Mesodermal cell (in vitro differentiated cells): ENCODE measurements at regions not wholly inside any gene's neighbourhood (a gene's known extent, or its start where the extent isn't known, plus 50 kb on each side); places are given as distances from the start of the nearest gene placed in this dataset.
"Not testable (repeated sequence)": the region's sequence is repeated elsewhere in the genome, so short reads cannot be mapped to it uniquely, and the experiment has no call there.

Experiments
- H3K27ac ChIP-seq: 2 replicates; pipeline ENCODE4 v1.7.0; 2013; ENCODE audit warnings: mild to moderate bottlenecking, low read depth, low read length, moderate library complexity; ENCODE audit not compliant: severe bottlenecking
- H3K36me3 ChIP-seq: 2 replicates; pipeline ENCODE4 v1.7.1; 2013; ENCODE audit warnings: mild to moderate bottlenecking, low read length, moderate library complexity; ENCODE audit not compliant: control insufficient read depth, insufficient read depth
- H3K4me1 ChIP-seq: one replicate; pipeline ENCODE4 v1.7.1; 2013; ENCODE audit warnings: mild to moderate bottlenecking, low read length; ENCODE audit not compliant: insufficient read depth, control insufficient read depth, poor library complexity, severe bottlenecking
- H3K4me3 ChIP-seq: 2 replicates; pipeline ENCODE4 v1.7.0; 2013; ENCODE audit warnings: low read length, control low read depth, mild to moderate bottlenecking; ENCODE audit not compliant: insufficient read depth, poor library complexity, severe bottlenecking; ENCODE audit errors: extremely low read depth
- H3K9me3 ChIP-seq: 2 replicates; pipeline ENCODE4 v1.7.1; 2013; ENCODE audit warnings: mild to moderate bottlenecking, low read length, moderate library complexity; ENCODE audit not compliant: control insufficient read depth
- WGBS, 2 experiments: methylation state at CpG; one replicate each; pipeline ENCODE4 v1.1.5; 2013; ENCODE audit warnings: missing lambda C conversion rate in 2 of 2; ENCODE audit not compliant: insufficient coverage in 2 of 2; 5-methylcytosine and 5-hydroxymethylcytosine counted together

- peak overlapping the region; percentile 93 for H3K27ac ChIP-seq
- H3K4me3 ChIP-seq, H3K36me3 ChIP-seq, H3K9me3 ChIP-seq: not testable (repeated sequence)
- peaks cover 21% of the 10 kb centered on the region for H3K4me1 ChIP-seq
- 93 to 96% methylated on average over 5 to 7 of the region's 7 CpGs for WGBS, 2 experiments
Measured at GRCh38 chr20:52032304-52032683, 159.3 kb downstream of the ZFP64 start.

GRCh38 chr20:52031563-52032303 lies 159.8 kb downstream of the ZFP64 start:
- peaks cover 21% of the 10 kb centered on the region for H3K4me1 ChIP-seq
- 65 to 73% methylated on average over 10 to 14 of the region's 14 CpGs for WGBS, 2 experiments
- H3K4me3 ChIP-seq, result no peak overlapping the region
- H3K9me3 ChIP-seq, result no peaks in the 10 kb centered on the region
- no peaks in the 10 kb centered on the region for H3K36me3 ChIP-seq
- peak overlapping the region; percentile 93 for H3K27ac ChIP-seq

- 88% methylated on average over 1 of the region's 2 CpGs; no CpG with 5 or more reads in 1 of the 2 experiments for WGBS, 2 experiments
Measured at GRCh38 chr20:52031206-52031562, 160.4 kb downstream of the ZFP64 start.

GRCh38 chr20:52029129-52029528 lies 162.4 kb downstream of the ZFP64 start:
- not testable (repeated sequence) for H3K9me3 ChIP-seq, H3K4me3 ChIP-seq, H3K27ac ChIP-seq, H3K36me3 ChIP-seq
- 80% methylated on average over 1 of the region's 2 CpGs; no CpG with 5 or more reads in 1 of the 2 experiments for WGBS, 2 experiments
- H3K4me1 ChIP-seq, result peaks cover 21% of the 10 kb centered on the region

More at GRCh38 chr20:52031206-52031562, 160.4 kb downstream of the ZFP64 start:
- H3K27ac ChIP-seq, result peak overlapping the region; percentile 93
- no peaks in the 10 kb centered on the region for H3K9me3 ChIP-seq
- no peak overlapping the region for H3K4me3 ChIP-seq
- no peaks in the 10 kb centered on the region for H3K36me3 ChIP-seq
- H3K4me1 ChIP-seq, result peaks cover 21% of the 10 kb centered on the region

- Histone ChIP-seq H3K36me3 (no peaks in the 10 kb centered on the region), H3K9me3 (no peaks in the 10 kb centered on the region), H3K27ac (no peak overlapping the region), H3K4me1 (peaks cover 4% of the 10 kb centered on the region), H3K4me3 (no peak overlapping the region)
- WGBS, 2 experiments, result 100% methylated on average over 1 of the region's 3 CpGs
Measured at GRCh38 chr20:52025938-52026337, 165.6 kb downstream of the ZFP64 start.

- H3K27ac ChIP-seq, result no peak overlapping the region
- H3K36me3 ChIP-seq, result no peaks in the 10 kb centered on the region
- 86 to 87% methylated on average over 3 of the region's 3 CpGs for WGBS, 2 experiments
- H3K4me1 ChIP-seq, result no peaks in the 10 kb centered on the region
- no peaks in the 10 kb centered on the region for H3K9me3 ChIP-seq
- no peak overlapping the region for H3K4me3 ChIP-seq
Measured at GRCh38 chr20:52019313-52019712, 172.3 kb downstream of the ZFP64 start.

GRCh38 chr20:52017669-52018317 lies 173.8 kb downstream of the ZFP64 start:
- 94 to 97% methylated on average over 4 to 6 of the region's 6 CpGs for WGBS, 2 experiments
- Histone ChIP-seq H3K4me3 (no peak overlapping the region), H3K36me3 (no peaks in the 10 kb centered on the region), H3K9me3 (no peaks in the 10 kb centered on the region), H3K27ac (no peak overlapping the region), H3K4me1 (no peaks in the 10 kb centered on the region)

- no peaks in the 10 kb centered on the region for H3K4me1 ChIP-seq
- 85 to 89% methylated on average over 3 to 4 of the region's 5 CpGs for WGBS, 2 experiments
- no peak overlapping the region for H3K4me3 ChIP-seq
- no peak overlapping the region for H3K27ac ChIP-seq
- H3K36me3 ChIP-seq, result no peaks in the 10 kb centered on the region
- H3K9me3 ChIP-seq, result no peaks in the 10 kb centered on the region
Measured at GRCh38 chr20:52016022-52016421, 175.6 kb downstream of the ZFP64 start.

- Histone ChIP-seq H3K4me1 (no peaks in the 10 kb centered on the region), H3K4me3 (no peak overlapping the region), H3K27ac (no peak overlapping the region), H3K9me3 (no peaks in the 10 kb centered on the region), H3K36me3 (no peaks in the 10 kb centered on the region)
- WGBS, 2 experiments, result no CpG with 5 or more reads among the region's 5 CpGs
Measured at GRCh38 chr20:52015155-52015554, 176.4 kb downstream of the ZFP64 start.

GRCh38 chr20:52012079-52012478 lies 179.5 kb downstream of the ZFP64 start:
- no peak overlapping the region for H3K27ac ChIP-seq
- 87 to 88% methylated on average over 2 to 3 of the region's 5 CpGs for WGBS, 2 experiments
- no peaks in the 10 kb centered on the region for H3K4me1 ChIP-seq
- H3K4me3 ChIP-seq, result no peak overlapping the region
- H3K9me3 ChIP-seq, result no peaks in the 10 kb centered on the region
- no peaks in the 10 kb centered on the region for H3K36me3 ChIP-seq

GRCh38 chr20:52011093-52011492 lies 180.5 kb downstream of the ZFP64 start:
- Histone ChIP-seq H3K4me1 (no peaks in the 10 kb centered on the region), H3K4me3 (no peak overlapping the region), H3K27ac (no peak overlapping the region), H3K36me3 (no peaks in the 10 kb centered on the region), H3K9me3 (no peaks in the 10 kb centered on the region)
- WGBS, 2 experiments, result 100% methylated on average over 1 of the region's 3 CpGs; no CpG with 5 or more reads in 1 of the 2 experiments
